A549 (cell line): ENCODE measurements at regions not wholly inside any gene's neighbourhood (a gene's known extent, or its start where the extent isn't known, plus 50 kb on each side); places are given as distances from the start of the nearest gene placed in this dataset.

Experiments used
- CEBPB ChIP-seq, 2 experiments: fragments of >200 bp in 1 of 2; sonication (Bioruptor Twin) in 1 of 2; formaldehyde crosslinking in 1 of 2; IDR thresholded peaks; 2 replicates each; pipeline ENCODE4 v1.6.1; 2012 to 2016
- EP300 ChIP-seq, 2 experiments: fragments of >200 bp; sonication (Bioruptor Twin); formaldehyde crosslinking; IDR thresholded peaks; 2 replicates in 1 of 2; 3 replicates in 1 of 2; pipeline ENCODE4 v1.6.1; 2016 to 2017
- HDAC2 ChIP-seq: fragments of 200-600 bp; sonication (generic); IDR thresholded peaks from 2 replicates; pipeline ENCODE4 v1.6.1; 2016
- HOXA7 ChIP-seq: fragments of 250-450 bp; sonication (Bioruptor Pico); IDR thresholded peaks from 2 replicates; pipeline ENCODE4 v1.5.0; 2020; ENCODE audit warnings: mild to moderate bottlenecking, moderate library complexity
- JUN ChIP-seq, 2 experiments: fragments of >200 bp; sonication (Bioruptor Twin); formaldehyde crosslinking; IDR thresholded peaks; 2 replicates in 1 of 2; 3 replicates in 1 of 2; pipeline ENCODE4 v1.6.1; 2016 to 2017
- MAZ ChIP-seq: fragments of 150-350 bp; IDR thresholded peaks from 2 replicates; pipeline ENCODE4 v1.6.1; 2014; ENCODE audit warnings: antibody characterized with exemption, low read depth, low read length, borderline replicate concordance
- MYC ChIP-seq: IDR thresholded peaks from 2 replicates; pipeline ENCODE4 v1.6.1; 2012; ENCODE audit warnings: mild to moderate bottlenecking, inconsistent platforms, low read length, improper control_type of control experiment, borderline replicate concordance
- POLR2A ChIP-seq: IDR thresholded peaks from 2 replicates; pipeline ENCODE4 v1.6.1; 2012; ENCODE audit warnings: mild to moderate bottlenecking, low read length
- RNF2 ChIP-seq: fragments of 200-600 bp; sonication (generic); IDR thresholded peaks from 2 replicates; pipeline ENCODE4 v1.6.1; 2016; ENCODE audit warnings: low read depth, mild to moderate bottlenecking, antibody characterized with exemption, moderate library complexity, borderline replicate concordance
- ZFP36 ChIP-seq: fragments of 450-650 bp; IDR thresholded peaks from 2 replicates; pipeline ENCODE4 v1.6.1; 2014; ENCODE audit warnings: borderline replicate concordance; ENCODE audit not compliant: partially characterized antibody
- TF ChIP-seq, protein P1 (sequence below): fragments of 150-350 bp; IDR thresholded peaks from 2 replicates; pipeline ENCODE4 v1.6.1; 2014; ENCODE audit warnings: low read depth, mild to moderate bottlenecking, low read length
- TF ChIP-seq, protein P2 (sequence below): fragments of >200 bp; sonication (Bioruptor Twin); formaldehyde crosslinking; IDR thresholded peaks from 3 replicates; pipeline ENCODE4 v1.5.1; 2016
- TF ChIP-seq, protein P3 (sequence below): fragments of 200-600 bp; sonication (generic); IDR thresholded peaks from 2 replicates; pipeline ENCODE4 v1.6.1; 2016; ENCODE audit warnings: antibody characterized with exemption, mild to moderate bottlenecking, moderate library complexity
- TF ChIP-seq, protein P4 (sequence below): IDR thresholded peaks from 2 replicates; pipeline ENCODE4 v1.6.1; 2012

DNA sequence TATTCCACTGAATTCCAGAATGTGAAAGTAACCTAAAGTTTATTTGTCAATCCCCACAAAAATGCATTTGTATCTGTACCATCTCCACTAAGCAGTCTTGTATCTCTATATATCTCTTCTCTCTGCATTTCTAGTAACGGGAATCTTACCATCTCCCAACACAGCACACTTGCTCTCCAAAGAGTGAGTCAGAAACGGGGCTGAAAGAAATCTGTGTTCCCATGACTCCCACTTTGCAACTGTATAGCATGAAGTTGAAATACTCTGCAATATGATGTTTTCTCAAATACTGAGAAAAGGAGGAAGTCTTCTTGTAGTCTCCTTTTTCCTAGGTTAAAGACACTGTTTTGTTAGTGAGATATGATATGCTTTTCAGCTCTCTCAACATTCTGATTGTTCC is 848.8 kb upstream of the ACO1 start:
- TF ChIP-seq HDAC2 (no peak), JUN (IDR thresholded peaks at IDR 0.05) (no peak), MYC (no peak), HOXA7 (CRISPR knock-in tag) (no peak), RNF2 (no peak), EP300 (IDR thresholded peaks at IDR 0.05) (no peak), ZFP36 (no peak), MAZ (no peak), POLR2A (no peak), CEBPB (IDR thresholded peaks at IDR 0.05) (no peak)
- TF ChIP-seq, protein P1, sequence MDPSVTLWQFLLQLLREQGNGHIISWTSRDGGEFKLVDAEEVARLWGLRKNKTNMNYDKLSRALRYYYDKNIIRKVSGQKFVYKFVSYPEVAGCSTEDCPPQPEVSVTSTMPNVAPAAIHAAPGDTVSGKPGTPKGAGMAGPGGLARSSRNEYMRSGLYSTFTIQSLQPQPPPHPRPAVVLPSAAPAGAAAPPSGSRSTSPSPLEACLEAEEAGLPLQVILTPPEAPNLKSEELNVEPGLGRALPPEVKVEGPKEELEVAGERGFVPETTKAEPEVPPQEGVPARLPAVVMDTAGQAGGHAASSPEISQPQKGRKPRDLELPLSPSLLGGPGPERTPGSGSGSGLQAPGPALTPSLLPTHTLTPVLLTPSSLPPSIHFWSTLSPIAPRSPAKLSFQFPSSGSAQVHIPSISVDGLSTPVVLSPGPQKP: no peak
- TF ChIP-seq, protein P2, sequence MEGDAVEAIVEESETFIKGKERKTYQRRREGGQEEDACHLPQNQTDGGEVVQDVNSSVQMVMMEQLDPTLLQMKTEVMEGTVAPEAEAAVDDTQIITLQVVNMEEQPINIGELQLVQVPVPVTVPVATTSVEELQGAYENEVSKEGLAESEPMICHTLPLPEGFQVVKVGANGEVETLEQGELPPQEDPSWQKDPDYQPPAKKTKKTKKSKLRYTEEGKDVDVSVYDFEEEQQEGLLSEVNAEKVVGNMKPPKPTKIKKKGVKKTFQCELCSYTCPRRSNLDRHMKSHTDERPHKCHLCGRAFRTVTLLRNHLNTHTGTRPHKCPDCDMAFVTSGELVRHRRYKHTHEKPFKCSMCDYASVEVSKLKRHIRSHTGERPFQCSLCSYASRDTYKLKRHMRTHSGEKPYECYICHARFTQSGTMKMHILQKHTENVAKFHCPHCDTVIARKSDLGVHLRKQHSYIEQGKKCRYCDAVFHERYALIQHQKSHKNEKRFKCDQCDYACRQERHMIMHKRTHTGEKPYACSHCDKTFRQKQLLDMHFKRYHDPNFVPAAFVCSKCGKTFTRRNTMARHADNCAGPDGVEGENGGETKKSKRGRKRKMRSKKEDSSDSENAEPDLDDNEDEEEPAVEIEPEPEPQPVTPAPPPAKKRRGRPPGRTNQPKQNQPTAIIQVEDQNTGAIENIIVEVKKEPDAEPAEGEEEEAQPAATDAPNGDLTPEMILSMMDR: no peak
- TF ChIP-seq, protein P3, sequence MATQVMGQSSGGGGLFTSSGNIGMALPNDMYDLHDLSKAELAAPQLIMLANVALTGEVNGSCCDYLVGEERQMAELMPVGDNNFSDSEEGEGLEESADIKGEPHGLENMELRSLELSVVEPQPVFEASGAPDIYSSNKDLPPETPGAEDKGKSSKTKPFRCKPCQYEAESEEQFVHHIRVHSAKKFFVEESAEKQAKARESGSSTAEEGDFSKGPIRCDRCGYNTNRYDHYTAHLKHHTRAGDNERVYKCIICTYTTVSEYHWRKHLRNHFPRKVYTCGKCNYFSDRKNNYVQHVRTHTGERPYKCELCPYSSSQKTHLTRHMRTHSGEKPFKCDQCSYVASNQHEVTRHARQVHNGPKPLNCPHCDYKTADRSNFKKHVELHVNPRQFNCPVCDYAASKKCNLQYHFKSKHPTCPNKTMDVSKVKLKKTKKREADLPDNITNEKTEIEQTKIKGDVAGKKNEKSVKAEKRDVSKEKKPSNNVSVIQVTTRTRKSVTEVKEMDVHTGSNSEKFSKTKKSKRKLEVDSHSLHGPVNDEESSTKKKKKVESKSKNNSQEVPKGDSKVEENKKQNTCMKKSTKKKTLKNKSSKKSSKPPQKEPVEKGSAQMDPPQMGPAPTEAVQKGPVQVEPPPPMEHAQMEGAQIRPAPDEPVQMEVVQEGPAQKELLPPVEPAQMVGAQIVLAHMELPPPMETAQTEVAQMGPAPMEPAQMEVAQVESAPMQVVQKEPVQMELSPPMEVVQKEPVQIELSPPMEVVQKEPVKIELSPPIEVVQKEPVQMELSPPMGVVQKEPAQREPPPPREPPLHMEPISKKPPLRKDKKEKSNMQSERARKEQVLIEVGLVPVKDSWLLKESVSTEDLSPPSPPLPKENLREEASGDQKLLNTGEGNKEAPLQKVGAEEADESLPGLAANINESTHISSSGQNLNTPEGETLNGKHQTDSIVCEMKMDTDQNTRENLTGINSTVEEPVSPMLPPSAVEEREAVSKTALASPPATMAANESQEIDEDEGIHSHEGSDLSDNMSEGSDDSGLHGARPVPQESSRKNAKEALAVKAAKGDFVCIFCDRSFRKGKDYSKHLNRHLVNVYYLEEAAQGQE: no peak
- TF ChIP-seq, protein P4, sequence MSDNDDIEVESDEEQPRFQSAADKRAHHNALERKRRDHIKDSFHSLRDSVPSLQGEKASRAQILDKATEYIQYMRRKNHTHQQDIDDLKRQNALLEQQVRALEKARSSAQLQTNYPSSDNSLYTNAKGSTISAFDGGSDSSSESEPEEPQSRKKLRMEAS: no peak
